ENCODE measurements at regions not wholly inside any gene's neighbourhood (a gene's known extent, or its start where the extent isn't known, plus 50 kb on each side); places are given as distances from the start of the nearest gene placed in this dataset.
"Not testable (repeated sequence)": the region's sequence is repeated elsewhere in the genome, so short reads cannot be mapped to it uniquely, and the experiment has no call there.

GRCh38 chr12:119934780-119935179 is 54.3 kb upstream of the BICDL1 start:
- not testable (repeated sequence) for TF ChIP-seq CTCF, POLR2AphosphoS5, POLR2A, EP300 (IDR thresholded peaks at IDR 0.05)
